Progenitor cell of endocrine pancreas (in vitro differentiated cells): ENCODE measurements at regions not wholly inside any gene's neighbourhood (a gene's known extent, or its start where the extent isn't known, plus 50 kb on each side); places are given as distances from the start of the nearest gene placed in this dataset.

Experiments
- DNase-seq: peaks from one replicate; pipeline ENCODE4 v3.0.0; 2021; ENCODE audit warnings: low spot score; ENCODE audit not compliant: unreplicated experiment
- H3K27ac Mint-ChIP-seq: 2 replicates; pipeline ENCODE4 v1.8.0; 2021; ENCODE audit warnings: mild to moderate bottlenecking, moderate library complexity, mixed read lengths
- H3K27me3 Mint-ChIP-seq: 2 replicates; pipeline ENCODE4 v1.8.0; 2021; ENCODE audit warnings: mixed read lengths
- H3K36me3 Mint-ChIP-seq: 2 replicates; pipeline ENCODE4 v1.8.0; 2022; ENCODE audit warnings: mixed read lengths; ENCODE audit not compliant: insufficient read depth
- H3K4me1 Mint-ChIP-seq: 2 replicates; pipeline ENCODE4 v1.8.0; 2021; ENCODE audit warnings: low read depth, mixed read lengths
- H3K4me3 Mint-ChIP-seq: 2 replicates; pipeline ENCODE4 v1.8.0; 2021; ENCODE audit warnings: low read depth, mild to moderate bottlenecking, moderate library complexity, mixed read lengths
- H3K9me3 Mint-ChIP-seq: 2 replicates; pipeline ENCODE4 v1.8.0; 2021; ENCODE audit warnings: low read depth, mixed read lengths
- TF ChIP-seq, protein P1 (sequence below): fragments of 200-600 bp; sonication (generic); IDR thresholded peaks from one replicate; pipeline ENCODE4 v1.5.0; 2021; ENCODE audit warnings: antibody characterized with exemption, mild to moderate bottlenecking; ENCODE audit not compliant: unreplicated experiment

DNA sequence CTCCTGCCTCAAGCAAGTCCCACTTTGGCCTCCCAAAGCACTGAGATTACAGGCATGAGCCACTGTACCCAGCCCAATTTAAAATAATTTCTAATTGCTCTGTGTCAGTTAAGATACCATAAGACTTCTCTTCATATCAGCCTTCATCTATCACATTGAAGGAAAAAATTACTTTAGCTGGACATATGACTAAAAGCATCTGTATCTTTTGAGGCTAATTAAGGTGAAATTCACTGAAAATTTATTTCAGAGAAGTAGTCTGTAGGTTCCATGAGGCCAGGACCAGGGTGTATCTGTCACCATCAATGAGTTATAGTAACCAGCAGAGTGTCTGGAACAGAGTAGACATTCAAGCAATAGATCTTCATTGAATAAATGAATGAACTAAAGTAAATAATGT lies 205.2 kb upstream of the PHYHIPL start:
- Mint-ChIP-seq H3K27ac (no peak overlapping the region), H3K4me1 (peaks cover 14% of the 10 kb centered on the region), H3K4me3 (no peak overlapping the region), H3K9me3 (no peaks in the 10 kb centered on the region), H3K27me3 (no peaks in the 10 kb centered on the region), H3K36me3 (no peaks in the 10 kb centered on the region)
- no peak for DNase-seq
- TF ChIP-seq, protein P1, sequence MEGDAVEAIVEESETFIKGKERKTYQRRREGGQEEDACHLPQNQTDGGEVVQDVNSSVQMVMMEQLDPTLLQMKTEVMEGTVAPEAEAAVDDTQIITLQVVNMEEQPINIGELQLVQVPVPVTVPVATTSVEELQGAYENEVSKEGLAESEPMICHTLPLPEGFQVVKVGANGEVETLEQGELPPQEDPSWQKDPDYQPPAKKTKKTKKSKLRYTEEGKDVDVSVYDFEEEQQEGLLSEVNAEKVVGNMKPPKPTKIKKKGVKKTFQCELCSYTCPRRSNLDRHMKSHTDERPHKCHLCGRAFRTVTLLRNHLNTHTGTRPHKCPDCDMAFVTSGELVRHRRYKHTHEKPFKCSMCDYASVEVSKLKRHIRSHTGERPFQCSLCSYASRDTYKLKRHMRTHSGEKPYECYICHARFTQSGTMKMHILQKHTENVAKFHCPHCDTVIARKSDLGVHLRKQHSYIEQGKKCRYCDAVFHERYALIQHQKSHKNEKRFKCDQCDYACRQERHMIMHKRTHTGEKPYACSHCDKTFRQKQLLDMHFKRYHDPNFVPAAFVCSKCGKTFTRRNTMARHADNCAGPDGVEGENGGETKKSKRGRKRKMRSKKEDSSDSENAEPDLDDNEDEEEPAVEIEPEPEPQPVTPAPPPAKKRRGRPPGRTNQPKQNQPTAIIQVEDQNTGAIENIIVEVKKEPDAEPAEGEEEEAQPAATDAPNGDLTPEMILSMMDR: no peak

DNA sequence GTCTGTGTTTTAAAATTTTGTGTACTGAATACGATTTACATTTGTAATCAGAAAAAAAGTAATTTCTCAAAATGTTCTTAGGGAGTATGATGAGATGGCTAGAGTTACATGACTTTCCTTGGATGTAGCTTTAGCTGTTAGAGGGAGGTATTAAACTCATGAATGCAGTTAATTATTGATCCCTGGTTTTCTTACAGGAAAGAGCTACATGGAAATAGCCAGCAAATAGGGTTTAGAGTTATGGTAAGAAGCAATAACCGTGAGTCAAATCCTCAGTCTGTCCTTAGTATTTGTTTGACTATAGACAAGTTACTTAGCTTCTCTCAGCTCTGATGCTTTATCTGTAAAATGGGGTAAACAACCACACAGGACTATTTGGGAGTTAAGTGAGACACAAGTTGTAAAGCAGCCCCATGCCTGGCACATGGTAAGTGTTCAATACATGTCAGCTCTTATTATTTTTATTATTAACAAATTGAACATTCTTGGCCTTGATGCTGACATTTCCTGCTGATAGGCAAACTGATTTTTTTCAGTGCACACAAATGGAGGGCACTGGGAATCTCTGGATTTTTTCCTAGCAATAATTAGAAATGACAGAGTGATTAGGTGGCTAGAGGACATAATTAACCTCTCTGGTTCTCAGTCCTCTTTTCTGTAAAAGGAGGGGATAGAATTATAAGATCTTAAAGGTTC lies 204.5 kb upstream of the PHYHIPL start:
- H3K9me3 Mint-ChIP-seq: no peaks in the 10 kb centered on the region
- no peak overlapping the region for H3K4me3 Mint-ChIP-seq
- H3K27me3 Mint-ChIP-seq: no peaks in the 10 kb centered on the region
- TF ChIP-seq, protein P1: no peak
- no peaks in the 10 kb centered on the region for H3K36me3 Mint-ChIP-seq
- no peak for DNase-seq
- no peak overlapping the region for H3K27ac Mint-ChIP-seq
- peaks cover 14% of the 10 kb centered on the region for H3K4me1 Mint-ChIP-seq

DNA sequence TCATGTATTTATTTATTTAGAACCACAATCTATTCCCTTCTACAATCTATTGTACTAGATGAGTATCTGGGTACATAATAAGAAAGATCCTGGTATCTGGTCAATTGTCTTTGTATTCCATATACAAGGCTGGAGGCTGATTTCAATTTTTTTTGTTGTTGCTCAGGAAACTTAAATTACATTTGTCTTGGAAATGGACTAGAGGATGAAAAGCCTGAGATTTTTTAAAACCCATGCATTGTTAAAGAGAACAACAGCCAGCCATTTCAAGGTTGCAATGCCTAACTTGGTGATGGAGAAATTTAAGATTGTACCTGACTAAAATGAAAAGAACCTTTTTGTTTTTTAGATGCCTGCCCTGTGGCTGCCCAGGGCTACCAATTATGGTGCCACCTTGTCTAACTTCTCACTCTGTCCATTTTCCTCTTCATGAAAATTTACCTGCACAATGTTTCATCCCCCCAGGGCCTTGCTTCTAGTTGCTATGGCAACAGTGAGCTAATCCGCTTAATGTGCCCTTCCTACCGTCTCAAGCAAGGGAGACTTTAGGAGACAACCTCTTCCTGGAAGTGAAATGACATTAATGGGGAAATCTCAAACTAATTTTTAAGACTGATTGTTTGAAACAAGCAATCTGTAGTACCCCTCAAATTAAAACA lies 203.7 kb upstream of the PHYHIPL start:
- Mint-ChIP-seq H3K4me1 (peaks cover 11% of the 10 kb centered on the region), H3K4me3 (no peak overlapping the region), H3K27me3 (no peaks in the 10 kb centered on the region), H3K27ac (no peak overlapping the region), H3K36me3 (no peaks in the 10 kb centered on the region), H3K9me3 (no peaks in the 10 kb centered on the region)
- DNase-seq: no peak
- TF ChIP-seq, protein P1: no peak

DNA sequence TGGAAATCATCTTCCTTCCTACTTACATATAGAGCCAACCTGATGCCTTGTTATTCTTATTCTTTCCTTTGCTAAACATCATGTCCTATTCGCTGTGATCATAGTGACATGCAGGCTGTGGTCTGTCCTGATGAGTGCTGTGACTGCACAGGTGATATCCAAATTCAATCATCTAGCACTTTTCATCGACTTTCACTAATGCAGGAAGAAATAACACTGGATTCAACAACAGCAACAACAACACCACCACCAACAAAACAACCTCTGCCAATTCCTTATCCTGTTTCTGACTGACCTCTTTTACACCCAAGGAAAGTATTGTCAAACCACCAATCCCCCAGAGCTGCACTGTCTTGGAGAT lies 203.2 kb upstream of the PHYHIPL start:
- Mint-ChIP-seq H3K27ac (no peak overlapping the region), H3K4me3 (no peak overlapping the region), H3K4me1 (peaks cover 6% of the 10 kb centered on the region), H3K36me3 (no peaks in the 10 kb centered on the region), H3K9me3 (no peaks in the 10 kb centered on the region), H3K27me3 (no peaks in the 10 kb centered on the region)
- TF ChIP-seq, protein P1: no peak
- no peak for DNase-seq

DNA sequence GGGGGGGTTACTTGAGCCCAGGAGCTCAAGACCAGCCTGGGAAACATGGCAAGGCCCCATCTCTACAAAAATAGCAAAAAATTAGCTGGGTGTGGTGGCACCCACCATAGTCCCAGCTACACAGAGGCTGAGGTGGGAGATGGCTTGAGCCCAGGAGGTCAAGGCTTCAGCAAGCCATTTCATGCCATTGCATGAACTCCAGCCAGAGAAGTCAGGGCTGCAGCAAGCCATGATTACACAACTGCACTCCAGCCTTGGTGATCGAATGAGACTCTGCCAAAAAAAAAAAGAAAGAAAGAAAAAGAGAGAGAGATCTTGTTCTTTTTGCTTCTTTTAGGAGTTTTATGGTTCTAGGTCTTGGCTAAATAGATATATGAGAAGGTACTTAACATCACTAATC lies 200.2 kb upstream of the PHYHIPL start:
- peaks cover 2% of the 10 kb centered on the region for H3K4me1 Mint-ChIP-seq
- H3K4me3 Mint-ChIP-seq: no peak overlapping the region
- no peaks in the 10 kb centered on the region for H3K27me3 Mint-ChIP-seq
- H3K27ac Mint-ChIP-seq: no peak overlapping the region
- no peaks in the 10 kb centered on the region for H3K9me3 Mint-ChIP-seq
- TF ChIP-seq, protein P1: no peak
- DNase-seq: no peak
- H3K36me3 Mint-ChIP-seq: no peaks in the 10 kb centered on the region
